ENCODE measurements at regions not wholly inside any gene's neighbourhood (a gene's known extent, or its start where the extent isn't known, plus 50 kb on each side); places are given as distances from the start of the nearest gene placed in this dataset.

DNA sequence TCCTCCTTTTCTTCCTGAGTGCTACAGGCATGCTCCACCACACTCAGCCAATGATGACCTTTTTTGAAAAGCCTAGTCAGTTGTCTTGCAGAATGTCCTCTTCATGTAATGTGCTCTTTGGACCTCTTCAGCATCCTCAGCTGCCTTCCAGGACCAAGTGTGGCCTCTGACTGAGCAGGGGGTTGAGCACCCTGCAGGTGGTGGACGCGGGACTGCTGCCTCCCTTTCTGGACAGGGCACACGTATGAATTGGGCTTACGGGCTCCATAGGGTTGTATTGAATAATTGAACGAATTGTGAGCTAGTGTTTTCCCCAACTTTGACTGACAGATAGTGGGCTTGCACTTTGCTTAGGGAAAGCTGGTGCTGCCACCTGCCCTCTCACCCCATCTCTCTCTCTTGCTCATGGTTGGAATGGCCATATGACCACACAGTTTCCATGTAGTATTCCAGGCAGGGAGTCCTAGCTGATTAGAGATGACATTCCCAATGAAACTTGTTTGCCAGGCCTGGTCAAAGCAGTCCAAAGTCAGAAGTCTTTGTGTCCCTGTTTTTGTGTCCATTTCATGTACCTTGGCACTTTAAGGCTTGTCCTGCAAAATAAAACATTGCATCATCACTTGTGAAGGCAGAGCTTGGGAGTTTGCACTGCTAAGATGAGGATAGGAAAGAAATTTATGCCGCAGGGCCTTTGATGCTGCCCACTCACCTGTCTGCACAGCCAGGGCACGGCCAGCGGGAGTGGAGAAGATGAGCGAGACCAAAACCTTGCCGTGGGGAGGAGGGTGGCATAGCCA, 76.3 kb upstream of the NPAS1 start:
- TF ChIP-seq CTCF (IDR thresholded peaks at IDR 0.05) (no peak), POLR2AphosphoS5 (IDR thresholded peaks at IDR 0.05) (no peak), POLR2A (IDR thresholded peaks at IDR 0.05) (no peak), EP300 (IDR thresholded peaks at IDR 0.05) (no peak)
